Epidermal melanocyte (primary cell): ENCODE measurements at regions not wholly inside any gene's neighbourhood (a gene's known extent, or its start where the extent isn't known, plus 50 kb on each side); places are given as distances from the start of the nearest gene placed in this dataset.
"Not testable (repeated sequence)": the region's sequence is repeated elsewhere in the genome, so short reads cannot be mapped to it uniquely, and the experiment has no call there.

Source experiments
- DNase-seq: peaks from one replicate; pipeline ENCODE4 v3.0.0; 2011; ENCODE audit warnings: low spot score; ENCODE audit not compliant: insufficient read length

DNA sequence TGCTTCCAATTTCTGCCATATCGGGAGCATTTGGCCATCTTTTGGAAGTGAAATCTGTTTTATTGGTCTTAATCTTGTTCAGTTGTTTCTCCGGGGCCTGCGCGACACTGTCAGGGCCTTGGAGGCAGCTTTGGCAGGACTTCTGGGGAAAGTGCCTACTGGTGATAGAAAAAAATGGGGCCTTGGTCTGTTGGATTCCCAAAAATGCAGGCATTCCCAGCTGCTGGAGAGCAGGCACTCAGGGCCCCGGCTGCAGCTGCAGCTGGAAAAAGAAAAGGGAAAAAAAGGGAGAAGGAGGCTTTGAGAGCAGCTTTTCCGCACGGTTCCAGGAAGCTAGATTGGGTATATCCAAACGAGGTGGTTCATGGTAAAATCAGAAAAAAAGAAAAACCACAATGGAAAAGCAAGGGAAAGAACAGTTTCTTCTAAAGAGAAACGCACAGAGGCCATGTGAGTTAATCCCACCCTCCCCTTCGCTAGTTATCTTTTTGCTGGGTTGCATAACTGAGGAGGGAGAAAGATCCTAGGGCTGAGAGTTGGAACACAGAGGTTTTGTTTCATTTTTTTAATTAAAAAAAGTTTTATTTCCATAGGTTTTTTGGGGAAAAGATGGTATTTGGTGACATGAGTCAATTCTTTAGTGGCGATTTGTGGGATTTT is 134.7 kb upstream of the RFLNA start:
- no peak for DNase-seq

DNA sequence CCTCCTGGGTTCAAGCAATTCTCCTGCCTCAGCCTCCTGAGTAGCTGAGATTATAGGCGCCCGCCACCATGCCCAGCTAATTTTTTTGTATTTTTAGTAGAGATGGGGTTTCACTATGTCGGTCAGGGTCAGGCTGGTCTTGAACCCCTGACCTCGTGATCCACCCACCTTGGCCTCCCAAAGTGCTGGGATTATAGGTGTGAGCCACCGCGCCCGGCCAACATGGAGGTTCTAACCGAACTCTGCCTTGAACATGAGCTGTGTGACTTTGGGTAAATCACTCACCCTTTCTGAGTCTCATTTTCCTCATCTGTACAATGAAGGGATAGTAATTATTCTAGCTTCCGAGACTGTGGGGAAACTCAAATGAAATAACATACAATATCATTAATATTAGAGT is 133.5 kb upstream of the RFLNA start:
- not testable (repeated sequence) for DNase-seq

DNA sequence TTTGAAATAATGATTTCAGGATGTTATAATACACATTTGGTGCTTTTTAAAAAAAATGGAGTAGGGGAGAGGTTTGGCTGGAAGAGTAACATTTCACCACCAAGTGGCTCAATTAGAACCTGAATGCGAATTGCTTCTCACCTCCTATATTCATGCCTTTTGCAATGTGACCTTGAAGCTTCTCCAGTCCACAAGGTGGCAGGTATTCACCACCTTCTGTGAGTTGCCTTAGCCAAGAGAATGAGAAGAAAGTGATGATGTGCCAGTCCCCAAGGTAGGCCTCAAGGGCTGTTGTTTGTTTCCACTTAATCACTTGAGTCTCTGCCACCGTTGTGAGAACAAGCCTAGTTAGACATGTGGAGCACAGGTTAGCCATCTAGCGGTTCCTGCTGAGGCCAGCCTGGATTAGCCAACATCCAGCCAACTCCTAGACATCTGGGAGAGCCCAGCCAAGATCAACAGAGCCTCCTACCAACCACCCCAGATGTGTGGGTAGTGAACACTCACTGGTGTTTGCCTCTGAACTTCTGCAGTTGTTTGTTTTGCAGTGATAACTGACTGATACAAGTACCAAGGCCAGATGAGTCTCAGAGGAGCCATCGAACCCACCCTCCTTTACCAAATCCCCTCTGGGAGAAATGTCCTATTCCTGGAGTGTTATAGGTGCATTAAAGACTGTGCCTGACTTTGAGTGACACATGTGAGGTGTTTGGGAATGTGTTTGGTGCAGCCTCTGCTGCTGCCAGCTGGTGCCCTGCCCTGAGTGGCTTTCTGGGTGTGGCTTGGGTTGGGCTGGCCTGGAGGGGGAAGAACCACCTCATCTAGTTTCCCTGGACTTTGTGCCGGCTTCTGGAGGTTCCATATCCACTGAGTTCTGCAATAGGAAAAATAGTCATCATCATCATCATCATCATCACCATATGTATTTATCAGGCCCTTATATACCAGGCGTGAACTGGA is 132.5 kb upstream of the RFLNA start:
- DNase-seq: no peak

DNA sequence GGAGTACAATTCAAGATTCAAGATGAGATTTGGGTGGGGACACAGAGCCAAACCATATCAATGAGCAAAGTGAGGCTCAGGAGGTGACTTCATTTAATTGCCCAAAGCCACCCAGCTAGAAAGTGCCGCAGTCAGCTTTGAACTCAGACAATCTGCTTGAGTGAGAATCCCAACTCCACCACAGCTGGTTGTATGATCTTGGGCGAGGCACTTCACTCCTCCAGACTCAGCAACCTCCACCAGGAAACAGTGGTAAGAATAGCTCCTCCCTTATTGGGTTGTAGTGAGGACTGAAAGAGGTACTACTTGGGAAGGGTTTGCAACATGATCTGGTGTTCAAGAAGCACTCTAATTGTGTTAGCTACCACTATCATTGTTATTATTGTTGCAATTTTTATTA is 129.2 kb upstream of the RFLNA start:
- DNase-seq: no peak

DNA sequence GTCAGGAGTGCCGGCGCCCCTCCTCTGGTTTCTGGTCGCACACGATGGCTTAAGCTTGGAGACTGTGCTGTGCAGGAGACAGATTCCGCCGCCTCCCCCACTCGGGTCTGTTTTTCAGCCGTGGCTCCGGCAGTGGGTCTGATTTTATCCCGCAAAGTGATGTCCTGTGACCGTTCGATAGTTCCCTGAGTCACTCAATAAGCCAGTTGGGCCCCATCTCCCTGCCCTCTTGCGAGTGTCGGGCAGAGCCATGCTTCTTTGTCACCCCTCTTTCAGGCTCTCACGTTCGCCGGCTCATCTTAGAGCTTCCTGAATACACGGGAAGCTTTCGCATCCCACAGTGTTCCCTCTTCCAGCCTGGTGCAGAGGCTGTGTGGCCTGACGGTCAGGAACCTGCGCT is 127.8 kb upstream of the RFLNA start:
- DNase-seq: no peak

DNA sequence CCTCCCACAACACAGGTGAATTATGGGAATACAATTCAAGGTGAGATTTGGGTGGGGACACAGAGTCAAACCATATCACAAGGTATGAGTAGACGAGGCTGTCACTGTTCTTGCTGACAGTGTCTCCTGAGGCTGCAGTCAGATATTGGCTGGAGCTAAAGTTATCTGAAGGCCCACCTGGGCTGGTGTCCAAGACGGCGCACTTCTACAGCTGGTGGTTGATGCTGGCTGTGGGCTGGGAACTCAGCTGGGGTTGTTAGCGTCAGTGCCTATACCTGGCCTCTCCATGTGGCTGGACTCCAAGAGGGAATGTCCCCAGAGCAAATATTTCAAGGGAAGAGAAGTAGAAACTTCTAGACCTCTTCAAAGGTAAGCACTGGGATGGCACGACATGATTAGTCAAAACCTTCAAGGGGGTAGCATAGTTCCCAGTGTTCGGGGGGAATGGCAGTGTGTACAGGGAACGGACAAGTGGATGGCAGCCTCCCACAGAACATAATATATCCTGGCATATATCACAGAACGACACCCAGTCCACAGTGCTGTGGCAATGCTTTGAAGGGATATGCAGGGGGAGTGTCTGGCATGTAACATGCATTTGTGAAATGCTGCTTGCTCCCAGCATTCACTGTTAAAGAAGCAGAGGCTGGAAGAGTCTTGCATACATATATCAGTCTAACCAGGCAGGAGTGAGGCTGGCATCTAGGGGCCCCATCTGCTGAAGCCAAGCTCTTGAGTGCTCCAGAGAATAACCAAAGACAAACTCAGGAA is 126.7 kb upstream of the RFLNA start:
- DNase-seq: no peak

DNA sequence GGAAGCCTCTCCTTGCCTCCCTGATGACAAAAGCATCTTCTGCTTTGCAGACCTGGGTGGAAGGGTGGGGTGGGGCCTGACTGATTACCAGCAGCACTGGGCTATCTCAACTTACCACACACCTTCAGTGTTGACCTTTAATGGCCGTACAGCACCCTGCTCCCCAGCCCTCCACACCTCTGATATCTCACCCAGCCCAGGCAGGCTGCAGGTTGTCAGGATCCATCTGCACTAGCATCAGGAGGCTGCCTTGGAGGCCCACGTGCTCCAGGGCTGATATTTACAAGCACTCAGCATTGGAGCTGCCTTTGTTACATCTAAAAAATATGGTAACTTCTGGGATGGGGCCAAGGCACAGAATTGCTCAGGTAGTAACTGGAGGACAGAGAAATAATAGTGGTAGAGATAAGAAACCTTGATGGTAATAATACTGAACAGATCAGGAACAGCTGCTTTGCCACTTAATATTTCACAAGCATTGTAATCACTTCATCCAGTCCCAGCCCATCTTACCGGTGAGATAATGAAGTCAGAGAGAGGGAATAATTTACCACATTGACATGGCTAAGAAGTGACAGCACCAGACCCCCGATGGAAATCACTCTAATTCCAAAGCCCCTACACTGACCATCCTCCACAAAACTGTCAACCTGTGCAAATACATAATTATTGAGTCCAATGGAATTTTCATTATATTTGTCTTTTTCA is 125.2 kb upstream of the RFLNA start:
- no peak for DNase-seq

DNA sequence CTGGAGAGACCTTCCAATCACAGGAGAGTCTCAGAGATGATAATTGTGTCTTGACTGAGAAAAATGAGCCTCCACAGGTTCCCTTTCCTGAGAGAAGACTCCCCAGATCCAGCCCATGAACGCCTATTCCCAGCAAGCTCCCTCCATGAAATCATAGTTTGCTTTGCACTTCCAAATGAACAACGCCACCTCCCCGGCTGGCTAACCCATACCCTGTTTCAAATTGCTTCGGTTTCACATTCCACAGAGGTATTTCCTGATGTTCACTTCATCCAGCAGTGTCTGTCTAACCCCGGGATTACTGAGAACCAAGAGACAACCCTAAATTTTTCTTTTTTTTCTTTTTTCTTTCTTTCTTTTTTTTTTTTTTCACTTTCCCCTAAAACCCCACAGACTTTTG is 124.1 kb upstream of the RFLNA start:
- DNase-seq: no peak

DNA sequence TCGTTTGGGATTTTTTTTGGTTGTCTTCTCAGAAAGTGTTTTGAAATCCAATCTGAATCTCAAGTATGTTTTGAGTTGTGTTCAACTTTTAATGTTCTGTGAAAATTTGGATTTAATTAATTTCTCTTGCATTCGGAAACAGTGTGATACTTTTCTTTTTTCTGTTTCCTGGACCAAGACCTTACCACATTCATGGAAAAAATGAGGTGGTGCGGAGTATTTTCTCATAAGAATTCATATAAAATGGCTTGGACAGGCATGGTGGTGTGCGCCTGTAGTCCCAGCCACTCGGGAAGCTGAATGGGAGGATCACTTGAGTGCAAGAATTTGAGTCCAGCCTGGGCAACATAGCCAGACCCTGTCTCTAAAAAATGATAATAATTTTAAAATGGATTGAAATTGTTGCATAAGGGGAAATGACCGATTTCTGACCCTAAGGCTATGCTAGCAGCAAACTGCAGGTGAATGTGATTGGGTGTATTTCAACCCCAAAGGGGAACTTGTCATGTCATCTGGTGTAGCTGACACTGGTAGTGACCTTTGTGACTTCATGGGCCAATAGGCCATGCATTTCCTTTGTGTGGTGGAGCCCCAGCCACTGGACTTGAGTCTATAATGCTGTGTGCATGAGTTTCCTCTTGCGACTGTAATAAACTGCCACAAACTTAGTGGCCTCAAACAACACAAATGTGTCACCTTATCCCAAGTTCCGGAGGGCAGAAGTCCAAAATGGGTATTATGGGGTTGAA is 123.5 kb upstream of the RFLNA start:
- DNase-seq: no peak

DNA sequence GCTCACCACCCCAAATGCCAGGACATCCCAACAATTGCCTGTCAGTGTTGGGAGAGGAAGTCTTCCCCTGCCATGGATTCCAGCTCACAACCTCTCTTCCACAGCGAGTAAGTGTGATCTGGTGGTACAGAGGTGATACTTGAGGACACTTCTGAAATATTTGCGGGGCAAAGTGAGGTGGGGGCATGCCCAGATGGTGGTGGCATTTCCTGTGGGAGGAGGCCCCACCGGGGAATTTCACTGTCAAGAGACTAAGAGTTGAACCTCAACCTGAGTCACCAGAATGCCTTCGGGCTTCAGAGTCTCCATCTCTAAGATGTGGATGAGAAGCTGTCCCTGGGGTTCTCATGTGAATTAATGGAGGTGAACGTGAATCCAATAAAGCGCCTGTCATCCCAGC is 122.3 kb upstream of the RFLNA start:
- no peak for DNase-seq

DNA sequence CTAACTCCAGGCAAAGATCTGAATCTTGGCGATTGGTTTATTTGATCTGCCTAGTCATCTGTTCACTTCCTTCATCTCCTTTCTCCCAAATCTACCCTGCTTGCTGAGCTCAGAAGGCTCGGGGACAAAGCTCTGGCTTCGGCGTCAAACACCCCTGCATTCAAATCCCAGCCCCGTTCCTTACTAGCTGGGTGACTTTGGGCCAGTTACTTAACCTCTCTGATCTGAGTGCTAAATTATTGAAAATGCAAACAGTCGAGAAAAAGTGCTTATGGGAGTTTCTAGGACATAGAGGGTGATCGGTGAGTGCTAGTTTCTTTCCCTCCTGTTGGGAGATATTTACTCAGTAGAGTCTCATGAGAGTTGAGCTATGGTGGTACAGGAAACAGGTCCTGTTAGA is 121.2 kb upstream of the RFLNA start:
- no peak for DNase-seq

DNA sequence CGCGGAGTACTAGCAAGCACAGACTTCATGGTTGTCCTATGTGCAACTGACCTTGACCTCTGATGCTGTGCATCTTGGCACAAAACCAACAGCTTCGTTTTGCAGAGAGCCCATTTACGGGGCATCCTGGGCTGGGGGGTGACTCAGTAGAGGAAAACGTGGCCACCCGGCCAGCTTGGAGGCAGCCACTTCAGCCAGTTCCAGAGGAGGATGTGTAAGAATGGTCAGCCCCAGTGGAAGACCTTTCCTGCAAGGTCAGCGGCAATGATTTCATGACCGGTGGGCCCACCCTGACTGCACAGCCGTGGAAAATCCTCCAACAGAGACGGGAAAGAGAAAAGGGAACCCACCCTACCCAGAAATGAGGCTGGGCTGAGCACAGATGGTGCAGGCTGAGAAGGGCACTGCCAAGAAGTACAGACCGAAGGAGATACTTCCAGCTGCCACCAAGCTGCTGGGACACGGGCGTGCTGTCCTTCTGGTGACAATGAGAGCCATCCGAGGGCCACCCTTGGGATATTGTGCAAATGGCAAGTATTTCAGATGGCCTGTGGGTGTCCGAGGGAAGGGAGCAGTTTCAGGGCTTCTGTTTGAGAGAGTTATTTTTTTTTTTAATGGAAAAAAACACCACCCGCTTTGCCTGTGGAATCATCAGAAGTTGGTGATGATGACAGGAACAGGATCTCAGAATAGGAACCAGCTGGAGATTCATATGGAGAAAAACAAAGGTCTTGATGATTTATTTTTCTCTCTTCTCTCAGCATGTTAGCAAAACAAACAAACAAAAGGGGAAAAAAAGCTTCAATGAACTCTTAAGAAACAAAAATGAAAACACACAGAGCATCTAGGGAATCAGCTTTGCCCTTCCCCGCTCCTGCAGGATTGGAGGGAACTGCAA is 120.2 kb upstream of the RFLNA start:
- DNase-seq: no peak

DNA sequence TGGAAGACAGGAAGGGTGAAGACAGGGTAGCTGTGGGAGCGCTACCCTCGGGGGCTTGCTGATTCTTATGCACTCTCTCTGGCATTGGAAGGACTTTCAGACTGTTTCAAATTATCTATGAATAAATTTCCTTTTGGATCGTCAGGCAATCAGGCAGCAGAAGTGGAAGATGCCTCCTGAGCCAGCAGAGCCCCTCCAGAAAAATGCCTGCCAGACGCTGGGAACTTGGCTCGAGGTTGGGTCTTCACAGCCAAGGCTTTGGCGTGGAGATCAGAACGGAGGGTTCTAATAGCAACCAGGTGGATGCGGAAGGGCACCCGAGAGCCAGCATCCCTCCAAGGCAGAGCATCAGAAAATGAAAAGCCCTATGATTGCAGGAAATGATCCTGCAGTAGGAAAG is 119.2 kb upstream of the RFLNA start:
- DNase-seq: no peak

DNA sequence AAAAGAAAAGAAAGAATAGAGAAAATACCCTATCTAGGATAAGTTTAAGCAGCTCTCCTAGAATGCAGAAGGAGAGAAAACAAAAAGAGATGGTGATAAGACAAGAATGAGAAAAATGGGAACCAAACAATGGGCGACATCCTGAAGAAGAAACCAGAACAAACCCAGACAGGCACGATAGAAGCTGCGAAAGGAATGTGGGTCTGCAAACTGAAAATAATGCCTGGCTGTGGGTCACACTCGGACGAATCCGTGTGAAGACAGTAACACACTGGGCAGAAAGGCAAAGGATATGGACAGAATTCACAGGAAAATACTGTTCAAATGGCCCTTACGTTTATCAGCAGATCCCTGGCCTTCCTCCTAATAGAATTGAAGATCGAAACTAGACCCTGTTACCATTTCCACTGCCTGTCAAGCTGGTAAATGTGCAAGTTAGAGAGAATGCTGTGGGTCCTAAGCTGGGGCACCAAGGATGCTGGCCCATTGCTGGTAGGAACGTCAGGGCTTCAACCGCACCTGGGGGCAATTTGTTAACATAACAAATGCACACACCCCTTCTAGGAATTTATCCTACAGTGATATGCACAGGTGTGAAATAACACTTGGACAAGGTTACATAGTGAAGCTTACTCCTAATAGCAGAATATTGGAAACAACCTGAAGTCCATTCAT is 117.5 kb upstream of the RFLNA start:
- no peak for DNase-seq

DNA sequence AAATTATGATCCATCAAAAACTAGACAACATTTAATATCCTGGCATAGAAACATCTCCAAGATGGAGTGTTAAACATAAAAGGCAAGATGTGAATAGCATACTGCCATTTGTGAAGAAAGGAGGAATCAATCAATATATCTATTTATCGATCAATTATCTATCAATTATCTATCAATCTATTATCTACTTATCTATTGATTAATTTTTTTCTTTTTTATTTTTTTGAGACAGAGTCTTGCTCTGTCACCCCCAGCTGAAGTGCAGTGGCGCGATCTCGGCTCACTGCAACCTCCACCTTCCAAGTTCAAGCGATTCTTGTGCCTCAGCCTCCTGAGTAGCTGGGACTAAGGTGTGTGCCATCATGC is 117.0 kb upstream of the RFLNA start:
- DNase-seq: no peak

DNA sequence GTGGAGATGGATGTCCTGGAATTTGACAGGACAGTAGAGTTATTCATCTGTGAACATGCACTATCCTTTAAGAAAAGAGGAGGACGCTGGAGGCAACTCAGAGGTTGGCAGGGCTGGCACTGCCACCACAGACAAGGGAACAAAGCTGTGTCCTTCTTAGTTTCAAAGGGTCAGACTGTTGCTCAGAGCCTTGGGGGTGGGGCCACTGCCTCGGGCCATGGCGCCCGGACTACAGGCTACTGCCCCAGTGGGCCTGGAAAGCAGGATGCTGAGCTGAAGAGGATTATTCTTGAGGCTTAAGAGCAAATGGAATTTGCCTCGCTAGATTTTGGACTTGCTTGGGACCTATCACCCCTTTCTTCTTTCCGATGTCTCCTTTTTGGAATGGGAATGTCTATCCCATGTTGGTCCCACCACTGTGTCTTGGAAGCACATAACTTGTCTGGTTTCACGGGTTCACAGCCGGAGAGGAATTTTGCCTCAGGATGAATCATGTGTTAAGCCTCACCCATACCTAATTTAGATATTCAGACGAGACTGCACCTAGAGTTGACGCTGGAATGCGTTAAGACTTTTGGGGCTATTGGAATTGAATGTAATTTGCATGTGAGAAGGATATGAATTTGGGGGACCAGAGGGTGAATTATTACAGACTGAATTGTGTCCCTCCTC is 114.8 kb upstream of the RFLNA start:
- DNase-seq: no peak

DNA sequence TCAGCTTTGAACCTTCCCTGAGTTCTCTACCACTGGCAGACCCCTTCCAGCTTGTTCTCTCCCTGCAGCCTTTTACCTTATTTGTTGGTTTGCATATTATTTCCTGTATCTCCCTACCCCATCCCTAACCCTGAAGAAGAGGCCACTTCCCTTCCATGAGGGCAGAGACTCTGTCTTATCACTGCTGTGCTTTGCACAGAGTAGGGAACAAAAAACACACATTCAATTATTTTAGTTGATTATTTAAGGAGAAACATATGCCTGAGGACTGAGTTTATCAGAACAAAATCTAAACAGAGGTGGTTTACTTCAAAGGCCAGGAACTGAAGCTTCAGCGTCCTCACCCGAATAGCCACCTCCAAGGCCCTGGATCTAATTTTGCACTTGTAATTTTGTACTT is 111.7 kb upstream of the RFLNA start:
- no peak for DNase-seq

DNA sequence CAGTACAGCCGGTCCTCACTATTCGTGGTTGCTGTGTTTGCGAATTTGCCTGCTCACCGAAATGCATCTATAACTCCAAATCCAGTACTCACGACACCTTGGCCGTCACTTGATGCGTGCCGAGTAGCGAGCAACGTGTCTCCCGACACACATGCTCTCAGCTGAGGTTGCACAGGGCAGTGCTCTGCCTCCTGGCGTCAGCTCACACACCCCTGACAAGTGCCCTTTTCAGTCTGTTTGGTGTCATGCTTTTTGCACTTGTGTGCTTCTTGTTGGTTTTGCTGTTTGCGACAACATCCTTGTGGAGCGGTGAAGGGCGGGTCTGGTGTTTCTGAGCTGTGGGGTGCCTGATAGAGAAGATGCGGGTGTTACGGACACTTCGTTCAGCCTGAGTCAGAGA is 110.4 kb upstream of the RFLNA start:
- no peak for DNase-seq
